ENCODE measurements at regions not wholly inside any gene's neighbourhood (a gene's known extent, or its start where the extent isn't known, plus 50 kb on each side); places are given as distances from the start of the nearest gene placed in this dataset.
"Not testable (repeated sequence)": the region's sequence is repeated elsewhere in the genome, so short reads cannot be mapped to it uniquely, and the experiment has no call there.

DNA sequence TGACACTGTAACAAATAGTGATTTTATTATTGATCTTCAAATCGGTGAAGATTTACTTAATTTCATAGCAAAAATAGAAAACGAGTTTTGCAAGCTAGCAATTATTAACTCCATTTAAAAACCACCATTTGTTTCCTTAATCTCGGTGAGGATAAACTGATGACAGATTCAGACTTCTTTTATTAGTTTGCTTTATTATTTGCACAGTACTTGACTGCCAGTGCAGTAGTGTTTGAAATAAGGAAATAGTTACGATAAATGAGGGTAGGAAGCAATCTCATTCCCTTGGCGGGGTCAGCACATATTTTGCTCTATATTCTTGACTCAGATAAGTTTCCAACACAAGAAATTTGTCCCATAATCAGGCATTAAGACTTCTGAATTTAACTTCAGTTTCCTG lies 161.7 kb upstream of the PLGLB1 start:
- H3K9me3 Mint-ChIP-seq; DNase-seq (ENCODE audit: low spot score in 2 of 2); H3K27ac Mint-ChIP-seq; ATAC-seq; H3K36me3 Mint-ChIP-seq; H3K4me1 Mint-ChIP-seq; H3K4me3 Mint-ChIP-seq: not testable (repeated sequence)

DNA sequence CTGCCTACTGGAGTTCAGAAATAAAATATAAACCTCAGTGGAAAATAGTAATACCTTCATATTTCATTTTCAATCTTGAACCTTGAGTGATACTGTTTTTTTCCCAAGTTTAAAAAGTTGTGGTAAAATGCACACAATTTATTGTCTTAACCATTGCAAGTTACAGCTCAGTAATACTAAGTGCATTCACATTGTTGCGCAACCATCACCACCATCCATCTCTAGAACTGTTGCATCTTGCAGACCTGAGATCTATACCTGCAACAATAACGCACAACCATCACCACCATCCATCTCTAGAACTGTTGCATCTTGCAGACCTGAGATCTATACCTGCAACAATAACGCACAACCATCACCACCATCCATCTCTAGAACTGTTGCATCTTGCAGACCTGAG lies 162.6 kb upstream of the PLGLB1 start:
- not testable (repeated sequence) for H3K36me3 Mint-ChIP-seq; ATAC-seq; H3K27ac Mint-ChIP-seq; DNase-seq (ENCODE audit: low spot score in 2 of 2); H3K4me1 Mint-ChIP-seq; H3K9me3 Mint-ChIP-seq; H3K4me3 Mint-ChIP-seq

DNA sequence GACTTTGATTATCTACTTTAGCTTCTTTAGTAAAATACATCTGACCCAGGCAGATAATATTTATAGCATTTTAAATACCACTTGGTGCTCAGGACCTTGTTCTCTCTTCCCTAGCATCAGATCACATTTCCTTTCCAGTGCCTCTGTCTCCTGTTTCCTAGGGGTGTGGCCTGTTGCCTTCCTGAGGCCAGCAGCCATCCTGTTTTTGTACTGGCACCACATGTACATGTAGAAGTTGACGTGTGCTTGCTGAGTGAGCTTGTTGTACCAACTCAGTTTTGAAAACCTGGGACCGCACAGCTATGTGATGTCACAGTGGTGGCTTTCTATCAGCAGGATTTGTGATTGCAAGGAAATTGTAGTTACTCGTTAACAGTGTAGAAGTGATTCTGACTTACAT lies 167.6 kb upstream of the PLGLB1 start:
- ATAC-seq; H3K36me3 Mint-ChIP-seq; H3K4me1 Mint-ChIP-seq; H3K4me3 Mint-ChIP-seq; H3K9me3 Mint-ChIP-seq; H3K27ac Mint-ChIP-seq; DNase-seq (ENCODE audit: low spot score in 2 of 2): not testable (repeated sequence)

DNA sequence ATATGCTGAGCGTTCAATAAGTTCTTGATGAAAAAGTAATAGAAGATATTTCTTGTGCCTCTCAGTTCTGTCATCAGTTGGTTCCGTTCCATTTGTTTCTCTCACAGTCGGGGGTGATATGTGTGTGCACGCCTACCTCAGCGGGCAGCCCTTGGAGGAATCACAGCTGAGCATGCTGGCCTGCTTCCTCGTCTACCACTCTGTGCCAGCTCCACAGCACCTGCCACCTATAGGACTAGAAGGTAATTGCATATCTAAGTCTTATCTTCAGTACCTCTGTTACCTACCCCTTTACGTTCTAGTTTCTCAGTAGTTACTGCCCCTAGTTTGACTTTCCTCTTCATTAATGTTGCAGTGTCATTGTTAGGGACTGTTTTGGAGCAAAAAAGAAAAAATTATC lies 171.7 kb upstream of the PLGLB1 start:
- H3K36me3 Mint-ChIP-seq; H3K9me3 Mint-ChIP-seq; H3K27ac Mint-ChIP-seq; H3K4me1 Mint-ChIP-seq; DNase-seq (ENCODE audit: low spot score in 2 of 2); H3K4me3 Mint-ChIP-seq: not testable (repeated sequence)
- ATAC-seq = peak; percentile 88

DNA sequence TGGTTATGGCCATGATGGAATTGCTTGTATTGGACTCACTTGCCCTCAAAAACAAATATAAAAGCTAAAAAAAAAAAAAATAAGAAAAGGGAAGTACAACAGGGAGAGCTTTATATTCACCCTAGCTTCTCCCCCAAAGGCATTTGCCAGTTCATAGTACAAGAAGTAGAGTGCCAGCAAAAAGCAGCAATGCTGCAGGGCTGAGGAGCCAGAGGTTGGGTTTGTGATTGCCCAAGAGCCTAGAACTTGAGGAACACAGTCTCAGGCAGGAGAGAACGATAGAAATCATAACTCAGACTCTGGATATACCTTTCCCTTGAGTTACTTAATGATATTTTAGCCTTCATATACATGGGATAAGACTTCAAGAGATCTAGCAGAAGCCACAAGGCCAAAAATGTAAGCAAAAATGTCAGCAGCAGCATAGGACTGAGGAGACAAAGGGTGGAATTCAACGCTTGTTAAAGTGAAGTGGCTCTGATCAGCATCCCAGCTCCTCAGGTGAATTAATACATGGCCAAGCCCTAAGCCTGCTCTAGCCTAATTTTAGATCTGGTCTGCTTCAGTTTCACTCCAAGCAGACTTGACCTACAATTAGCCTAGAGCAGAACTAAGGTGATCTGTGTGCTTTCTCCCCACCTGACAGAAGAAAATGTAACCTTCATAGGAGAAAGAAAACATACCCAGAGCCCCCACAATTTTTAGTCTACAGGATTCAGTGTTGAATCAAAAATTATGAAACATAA lies 172.8 kb upstream of the PLGLB1 start:
- not testable (repeated sequence) for H3K4me3 Mint-ChIP-seq, H3K9me3 Mint-ChIP-seq

DNA sequence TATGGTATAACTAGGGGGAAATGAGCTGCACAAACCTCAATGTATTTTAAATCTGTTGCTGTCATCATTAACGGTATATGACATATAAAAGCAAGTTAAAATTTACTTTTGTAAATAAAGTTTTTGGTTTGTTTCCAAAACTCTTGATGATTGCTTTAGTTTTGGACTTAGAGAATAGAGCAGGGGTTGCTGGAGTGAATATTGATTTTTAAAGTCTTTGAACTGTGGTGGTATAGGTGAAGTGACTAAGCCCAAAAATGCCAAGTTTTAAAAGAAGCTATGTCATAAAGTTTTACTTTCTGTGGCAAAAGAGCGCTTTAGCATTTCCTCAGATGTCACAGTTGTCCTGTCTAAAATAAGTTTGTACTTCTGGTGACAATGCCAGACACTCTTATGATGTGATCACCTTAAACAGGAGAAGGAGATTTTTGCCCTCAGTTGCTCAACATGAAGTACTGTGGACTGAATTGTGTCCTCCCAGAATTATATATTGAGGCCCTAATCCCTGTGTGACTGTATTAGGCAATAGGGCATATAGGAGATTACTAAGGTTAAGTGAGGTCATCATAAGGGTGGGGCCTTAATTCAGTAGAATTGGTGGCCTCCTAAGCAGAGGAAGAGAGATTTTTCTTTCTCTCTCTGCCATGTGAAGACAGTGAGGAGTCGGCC lies 175.2 kb upstream of the PLGLB1 start:
- not testable (repeated sequence) for DNase-seq (ENCODE audit: low spot score in 2 of 2); ATAC-seq; H3K4me1 Mint-ChIP-seq; H3K4me3 Mint-ChIP-seq; H3K36me3 Mint-ChIP-seq; H3K9me3 Mint-ChIP-seq; H3K27ac Mint-ChIP-seq

More for the DNA sequence above, 172.8 kb upstream of the PLGLB1 start:
- not testable (repeated sequence) for H3K36me3 Mint-ChIP-seq; DNase-seq (ENCODE audit: low spot score in 2 of 2); H3K4me1 Mint-ChIP-seq; ATAC-seq; H3K27ac Mint-ChIP-seq

DNA sequence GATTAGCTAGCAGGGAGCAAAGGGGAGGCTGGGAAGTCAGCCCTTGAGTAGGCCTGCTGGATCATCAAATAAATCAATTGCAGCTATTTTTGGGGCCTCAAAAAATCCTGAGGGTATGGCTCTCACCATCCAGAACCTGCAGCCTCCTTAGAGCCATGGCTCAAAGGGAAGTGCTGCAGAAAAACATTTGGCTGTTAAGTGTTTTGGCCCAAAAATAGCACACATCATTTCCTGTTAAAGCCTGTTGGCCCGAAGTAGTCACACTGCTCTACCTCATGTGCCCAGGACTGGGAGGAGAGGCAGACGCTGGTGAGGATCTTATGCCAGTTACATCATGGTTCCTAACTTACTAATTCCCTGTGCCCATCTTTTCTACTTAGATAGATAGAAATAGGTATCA lies 176.8 kb upstream of the PLGLB1 start:
- H3K36me3 Mint-ChIP-seq, H3K9me3 Mint-ChIP-seq, H3K4me3 Mint-ChIP-seq: not testable (repeated sequence)

DNA sequence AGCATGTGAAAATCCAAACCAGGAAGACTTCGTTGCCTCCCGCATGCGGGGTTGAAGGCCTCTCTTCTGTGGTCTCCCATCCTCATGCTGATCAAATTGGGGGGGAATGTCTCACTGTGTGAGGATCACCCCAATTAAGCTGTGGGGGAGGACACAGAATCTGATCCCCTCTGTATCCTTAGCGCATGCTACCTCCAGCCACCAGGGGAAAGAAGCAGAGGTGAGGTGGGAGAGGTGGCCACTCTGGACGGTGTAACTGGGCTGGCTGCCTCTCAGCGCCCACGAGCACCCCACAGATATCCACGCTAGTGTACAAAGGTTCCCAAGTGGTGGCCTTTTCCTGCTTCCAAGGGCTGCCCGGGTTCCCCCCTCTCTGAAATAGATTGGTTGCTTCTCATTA lies 177.6 kb upstream of the PLGLB1 start:
- H3K4me1 Mint-ChIP-seq; DNase-seq (ENCODE audit: low spot score in 2 of 2); H3K36me3 Mint-ChIP-seq; ATAC-seq; H3K4me3 Mint-ChIP-seq; H3K27ac Mint-ChIP-seq; H3K9me3 Mint-ChIP-seq: not testable (repeated sequence)

More for the DNA sequence above, 176.8 kb upstream of the PLGLB1 start:
- ATAC-seq; H3K4me1 Mint-ChIP-seq; DNase-seq (ENCODE audit: low spot score in 2 of 2); H3K27ac Mint-ChIP-seq: not testable (repeated sequence)

DNA sequence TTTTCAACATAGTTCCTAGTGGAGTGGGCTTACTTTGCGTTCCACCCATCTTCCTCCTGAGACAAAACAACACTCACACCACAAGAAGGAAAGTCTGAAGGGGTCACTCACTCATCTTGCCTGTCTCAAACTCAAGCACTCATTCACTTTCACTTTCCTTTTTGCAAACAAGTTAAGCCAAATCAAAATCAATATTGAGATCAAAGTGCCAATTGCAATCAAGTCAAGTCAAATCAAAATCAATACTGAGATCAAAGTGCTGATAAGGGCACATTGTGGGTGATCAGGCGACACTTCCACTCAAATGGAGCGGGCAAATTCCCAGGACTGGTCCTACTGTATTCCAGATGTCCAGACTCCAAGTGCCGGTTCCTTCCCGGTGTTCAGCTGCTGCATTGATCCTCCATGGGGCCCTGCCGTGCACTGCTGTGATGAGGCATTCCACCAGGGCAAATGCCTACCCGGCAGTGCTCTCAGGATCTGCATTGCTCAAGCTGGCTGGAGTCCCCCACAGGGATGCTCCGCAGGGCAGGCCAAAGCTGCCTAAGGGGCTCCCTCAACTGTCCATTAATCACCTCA lies 183.0 kb upstream of the PLGLB1 start:
- not testable (repeated sequence) for H3K9me3 Mint-ChIP-seq; H3K4me1 Mint-ChIP-seq; ATAC-seq; DNase-seq (ENCODE audit: low spot score in 2 of 2); H3K36me3 Mint-ChIP-seq; H3K27ac Mint-ChIP-seq; H3K4me3 Mint-ChIP-seq

DNA sequence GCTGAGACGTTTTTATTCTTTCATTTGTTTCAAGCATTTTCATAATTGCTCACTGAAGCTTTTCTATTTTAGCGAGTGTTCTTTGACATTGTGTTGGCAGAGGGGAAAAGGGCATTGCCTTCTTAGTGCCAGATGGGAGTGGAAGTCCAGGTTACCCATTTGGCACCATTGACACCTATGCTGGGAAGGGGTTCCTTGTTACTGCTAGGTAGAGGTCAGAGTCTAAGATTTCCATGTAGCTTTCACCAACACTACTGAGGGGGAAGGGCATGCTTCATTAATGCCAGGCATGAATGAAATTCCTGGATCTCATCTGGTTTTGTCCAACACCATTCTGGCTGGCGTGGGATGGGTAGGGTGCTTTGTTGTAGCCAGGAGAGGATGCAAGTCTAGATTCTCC lies 191.3 kb upstream of the PLGLB1 start:
- not testable (repeated sequence) for ATAC-seq; DNase-seq (ENCODE audit: low spot score in 2 of 2)

DNA sequence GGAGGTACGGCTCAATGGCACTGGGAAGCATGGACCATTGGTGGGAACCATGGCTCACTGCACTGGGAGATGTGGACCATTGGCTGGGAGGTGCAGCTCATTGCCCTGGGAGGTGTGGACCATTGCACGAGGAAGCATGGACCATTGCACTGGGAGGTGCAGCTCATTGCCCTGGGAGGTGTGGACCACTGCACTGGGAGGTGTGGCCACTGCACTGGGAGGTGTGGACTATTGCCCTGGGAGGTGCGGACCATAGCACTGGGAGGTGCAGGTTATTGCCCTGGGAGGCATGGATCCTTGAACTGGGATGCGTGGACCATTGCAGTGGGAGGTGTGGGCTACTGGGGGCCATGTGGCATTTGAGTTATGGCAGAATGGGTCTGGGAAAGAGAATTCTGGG lies 195.4 kb upstream of the PLGLB1 start:
- not testable (repeated sequence) for H3K4me1 Mint-ChIP-seq; H3K27ac Mint-ChIP-seq; ATAC-seq; H3K9me3 Mint-ChIP-seq; H3K4me3 Mint-ChIP-seq; DNase-seq (ENCODE audit: low spot score in 2 of 2); H3K36me3 Mint-ChIP-seq

More for the DNA sequence above, 191.3 kb upstream of the PLGLB1 start:
- H3K4me1 Mint-ChIP-seq, H3K4me3 Mint-ChIP-seq, H3K9me3 Mint-ChIP-seq, H3K27ac Mint-ChIP-seq, H3K36me3 Mint-ChIP-seq: not testable (repeated sequence)

DNA sequence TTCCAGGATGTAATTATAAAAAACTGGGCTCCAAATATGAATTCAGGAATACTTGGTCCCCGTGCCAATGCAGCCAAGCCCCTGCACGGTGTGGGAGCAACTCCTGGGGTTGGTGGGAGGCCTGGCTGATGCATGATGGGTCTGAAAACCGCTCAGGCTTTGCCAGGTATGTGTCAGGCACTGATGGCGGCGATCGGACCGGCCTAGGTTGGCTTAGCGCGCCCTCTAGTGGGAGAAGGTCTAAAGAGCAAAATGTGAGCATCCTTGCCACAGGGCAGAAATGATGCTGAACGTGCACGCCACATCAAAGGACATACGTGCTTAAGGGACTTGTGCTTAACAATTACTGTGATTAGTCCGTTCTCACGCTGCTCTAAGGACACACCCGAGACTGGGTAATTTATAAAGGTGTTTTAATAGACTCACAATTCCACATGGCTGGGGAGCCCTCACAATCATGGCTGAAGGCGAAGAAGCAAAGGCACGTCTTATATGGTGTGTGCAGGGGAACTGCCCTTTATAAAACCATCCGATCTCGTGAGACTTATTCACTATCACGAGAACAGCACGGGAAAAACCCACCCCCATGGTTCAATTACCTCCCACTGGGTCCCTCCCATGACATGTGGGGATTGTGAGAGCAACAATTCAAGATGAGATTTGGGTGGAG lies 196.2 kb upstream of the PLGLB1 start:
- peak; percentile 93 for ATAC-seq
- peak in 1 of 2 donors; percentile 32 for DNase-seq (ENCODE audit: low spot score in 2 of 2)
- H3K36me3 Mint-ChIP-seq, H3K4me3 Mint-ChIP-seq, H3K9me3 Mint-ChIP-seq, H3K27ac Mint-ChIP-seq, H3K4me1 Mint-ChIP-seq: not testable (repeated sequence)

DNA sequence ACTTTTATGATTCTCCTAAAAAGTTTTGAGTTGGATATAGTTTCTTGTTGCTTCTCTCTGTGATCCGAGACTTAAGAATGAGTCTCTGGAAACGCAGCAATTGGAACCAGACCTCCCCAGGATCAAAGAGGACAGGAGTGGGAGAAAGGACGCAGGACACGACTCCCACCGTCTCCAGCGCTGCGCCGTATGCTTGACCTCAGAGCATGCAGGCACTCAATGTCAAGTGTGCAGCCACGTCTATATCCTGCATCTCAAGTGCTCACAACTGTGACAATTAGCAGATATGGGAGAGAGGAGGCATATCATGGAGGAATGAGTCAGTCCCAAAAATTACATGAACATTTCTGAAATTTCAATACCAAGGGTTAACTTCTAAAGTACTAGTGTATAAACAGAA lies 199.0 kb upstream of the PLGLB1 start:
- not testable (repeated sequence) for DNase-seq (ENCODE audit: low spot score in 2 of 2); H3K36me3 Mint-ChIP-seq; H3K4me1 Mint-ChIP-seq; H3K9me3 Mint-ChIP-seq; H3K4me3 Mint-ChIP-seq; ATAC-seq; H3K27ac Mint-ChIP-seq

DNA sequence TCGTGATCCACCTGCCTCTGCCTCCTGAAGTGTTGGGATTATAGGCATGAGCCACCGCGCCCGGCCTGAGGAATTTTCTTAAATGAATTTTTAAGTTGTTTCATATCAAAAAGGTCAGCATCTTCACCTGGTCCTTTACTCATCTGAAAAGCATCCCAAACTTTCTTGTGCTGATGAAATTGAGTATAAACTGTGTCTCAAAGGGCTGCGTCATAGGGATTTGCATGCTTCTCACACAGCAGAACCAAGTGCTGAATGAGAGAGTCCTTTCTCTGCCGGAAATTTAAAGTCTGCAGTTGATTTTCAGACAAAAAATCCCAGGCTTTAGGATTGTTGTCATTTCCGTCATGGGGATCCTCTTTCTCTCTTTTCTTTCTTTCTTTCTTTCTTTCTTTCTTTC lies 200.5 kb upstream of the PLGLB1 start:
- H3K4me3 Mint-ChIP-seq; H3K36me3 Mint-ChIP-seq; ATAC-seq; H3K27ac Mint-ChIP-seq; DNase-seq (ENCODE audit: low spot score in 2 of 2); H3K9me3 Mint-ChIP-seq; H3K4me1 Mint-ChIP-seq: not testable (repeated sequence)

DNA sequence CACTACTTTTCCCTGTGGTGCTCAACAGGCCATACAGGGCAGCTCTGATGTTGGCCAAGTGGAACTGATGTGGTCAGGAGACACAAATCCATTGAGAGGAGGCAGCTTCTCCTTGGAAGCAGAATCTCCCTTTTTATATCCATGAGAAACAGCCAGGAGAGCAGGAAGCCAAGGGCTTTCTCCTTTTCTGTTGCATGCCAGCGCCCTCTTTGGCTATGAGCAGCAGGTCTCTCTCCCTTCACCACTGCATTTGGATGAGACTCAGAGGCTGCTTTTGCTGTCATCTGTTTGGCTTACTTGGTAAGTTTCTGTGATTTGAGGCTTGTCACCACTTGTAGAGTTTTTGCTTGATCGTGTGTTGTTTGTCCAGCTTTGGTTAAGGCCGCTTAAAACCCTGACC lies 202.2 kb upstream of the PLGLB1 start:
- ATAC-seq, H3K4me3 Mint-ChIP-seq: not testable (repeated sequence)

More for the DNA sequence above, 202.2 kb upstream of the PLGLB1 start:
- not testable (repeated sequence) for H3K27ac Mint-ChIP-seq; H3K4me1 Mint-ChIP-seq; DNase-seq (ENCODE audit: low spot score in 2 of 2); H3K9me3 Mint-ChIP-seq; H3K36me3 Mint-ChIP-seq

All from stimulated activated effector memory CD8-positive, alpha-beta T cell treated with anti-CD3 and anti-CD28 coated beads, Interleukin-12 subunit alpha, Interleukin-12 subunit beta, amount 100 ng/mL, for 72 hours (primary cell).